HG03066 (cell line): ENCODE measurements at regions not wholly inside any gene's neighbourhood (a gene's known extent, or its start where the extent isn't known, plus 50 kb on each side); places are given as distances from the start of the nearest gene placed in this dataset.

ENCODE experiments used
- ATAC-seq: cut with Tn5 transposase; IDR thresholded peaks from one replicate; pipeline ENCODE4 v1.9.1; 2021; ENCODE audit warnings: low read depth; ENCODE audit not compliant: unreplicated experiment

DNA sequence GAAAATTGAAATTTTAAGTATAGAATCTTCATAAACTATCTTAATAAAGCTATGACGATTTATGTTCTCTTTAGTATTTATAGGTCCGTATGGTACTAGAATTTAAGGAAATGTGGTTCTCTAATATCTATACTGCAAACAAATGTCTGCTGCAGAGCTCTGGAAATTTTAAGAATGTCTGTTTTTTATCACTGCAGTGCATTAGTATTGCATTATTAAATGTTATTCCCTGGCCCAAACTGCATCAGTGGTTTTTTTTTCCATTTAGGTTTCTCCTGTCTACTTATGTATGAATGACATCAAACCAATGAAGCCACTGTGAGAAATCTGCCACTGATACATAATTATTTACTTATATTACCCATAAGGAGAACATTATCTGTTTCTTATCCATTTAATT lies 211.4 kb upstream of the CD180 start:
- ATAC-seq = no peak

DNA sequence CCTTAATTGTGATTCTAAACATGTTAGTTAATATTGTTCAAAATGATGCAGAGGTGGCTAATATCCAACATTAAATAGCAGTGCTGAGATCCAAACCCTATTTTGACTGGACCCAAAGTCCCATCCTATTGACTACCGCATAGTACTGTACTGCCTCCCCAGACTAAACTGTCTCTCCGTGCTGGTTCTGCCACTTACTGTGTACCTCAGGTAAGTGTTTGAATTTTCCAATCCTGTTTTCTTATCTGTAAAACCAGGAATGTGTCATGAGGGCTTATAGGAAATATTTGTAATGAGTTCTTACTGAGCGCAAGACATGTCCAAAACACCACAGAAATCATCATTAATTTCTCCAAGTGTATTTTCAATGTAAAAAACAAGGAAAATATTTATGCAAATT lies 209.2 kb upstream of the CD180 start:
- no peak for ATAC-seq

DNA sequence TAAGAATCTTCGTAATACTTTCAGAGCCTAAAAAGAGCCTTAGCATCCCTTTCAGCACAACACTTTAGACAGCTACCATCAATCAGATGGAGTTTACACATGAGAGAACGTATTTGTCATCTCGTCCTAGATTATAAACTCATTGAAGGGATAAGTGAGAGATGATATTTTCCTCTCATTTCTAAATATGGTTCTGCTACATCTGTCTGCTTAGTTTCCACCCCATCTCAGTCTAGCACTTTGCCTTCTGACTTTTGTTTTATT lies 208.4 kb upstream of the CD180 start:
- ATAC-seq = no peak

DNA sequence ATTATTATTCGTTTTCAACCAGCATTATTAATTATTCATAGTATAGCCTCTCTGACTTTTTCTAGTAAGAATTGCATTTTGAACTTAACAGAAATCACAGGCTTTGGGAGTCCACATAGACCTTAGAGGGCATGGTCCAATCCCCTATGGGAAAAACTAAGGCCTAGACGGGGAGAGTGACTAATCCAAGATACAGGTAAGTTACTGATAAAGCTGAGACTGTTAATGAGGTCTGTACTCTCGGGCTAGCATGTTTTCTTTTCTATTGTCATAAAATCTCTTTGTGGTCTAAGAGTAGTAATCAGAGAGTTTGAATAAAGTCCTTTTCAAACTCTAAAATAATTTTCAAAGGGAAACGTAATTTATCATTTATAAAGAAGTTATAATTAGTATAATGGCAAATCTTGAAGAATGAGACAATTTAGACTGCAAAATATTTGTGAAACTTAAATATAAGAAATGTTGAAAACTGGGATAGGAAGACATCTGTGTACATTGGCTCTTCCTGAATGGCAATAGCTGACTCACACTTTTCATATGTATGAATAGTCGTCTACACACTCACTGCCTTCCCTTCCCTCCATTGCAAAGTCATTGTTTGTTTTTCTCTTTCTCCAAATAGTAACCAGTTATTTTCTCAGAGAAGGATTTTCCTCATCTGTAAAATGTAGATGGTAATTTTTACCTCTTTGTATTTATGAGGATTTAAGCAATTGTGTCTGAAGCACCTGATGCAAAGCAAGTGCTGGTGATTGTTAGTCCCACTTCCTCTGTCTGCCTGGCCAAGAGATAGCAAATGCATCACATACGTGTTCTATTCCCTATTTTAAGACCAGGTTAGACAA lies 207.9 kb upstream of the CD180 start:
- ATAC-seq = no peak

DNA sequence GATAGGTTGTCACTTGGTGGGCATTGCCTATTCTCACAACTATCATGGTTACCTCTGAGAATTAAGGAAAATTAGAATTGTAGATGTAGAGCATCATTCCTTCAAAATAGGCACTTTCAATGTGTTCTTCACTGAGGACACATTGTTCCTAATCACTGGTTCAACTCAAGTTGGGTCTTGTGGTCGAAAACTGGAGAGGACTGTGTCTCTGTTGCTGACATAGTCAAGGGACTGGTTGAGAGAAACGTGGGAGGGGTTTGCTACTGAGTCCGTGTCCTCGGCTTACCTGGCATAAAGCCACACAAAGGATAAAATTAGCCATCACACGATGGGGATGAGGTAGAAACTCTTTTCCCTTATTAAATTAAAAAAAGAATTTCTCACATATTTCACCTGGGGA lies 205.9 kb upstream of the CD180 start:
- no peak for ATAC-seq

DNA sequence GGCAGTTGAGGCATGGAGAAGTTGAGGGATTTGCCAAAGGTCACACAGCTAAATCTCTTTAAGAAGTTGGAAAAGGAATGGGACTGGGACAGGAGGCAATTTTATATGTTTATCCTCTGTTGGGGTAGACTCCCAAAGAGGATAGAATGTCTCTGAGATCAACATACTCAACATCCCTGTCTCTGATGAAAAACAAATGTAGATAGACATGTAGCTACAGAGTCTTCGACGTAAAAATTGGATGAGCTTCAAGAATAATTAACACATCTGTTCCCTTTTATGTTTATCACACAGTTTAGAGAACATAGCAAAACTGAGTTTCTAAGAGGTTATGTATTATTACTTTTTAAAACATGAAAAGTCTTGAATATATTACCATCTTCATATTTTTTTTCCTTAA lies 204.6 kb upstream of the CD180 start:
- no peak for ATAC-seq

DNA sequence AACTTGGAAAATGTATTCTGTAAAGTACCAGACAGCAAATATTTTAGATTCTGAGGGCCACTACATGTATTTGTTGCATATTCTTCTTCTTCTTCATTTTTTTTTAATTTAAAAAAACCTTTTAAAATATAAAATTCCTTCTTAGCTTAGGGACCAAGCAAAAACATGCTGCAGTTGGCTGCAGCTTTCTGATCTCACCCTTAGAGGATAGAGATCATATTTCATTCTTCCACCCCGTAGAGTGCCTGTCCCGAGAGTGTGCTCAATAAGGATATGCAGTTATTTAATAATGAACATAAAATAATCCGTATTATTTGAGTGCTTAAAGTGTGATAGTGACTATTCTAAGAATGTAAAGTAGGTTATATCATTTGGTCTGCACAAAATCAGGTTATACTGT lies 204.2 kb upstream of the CD180 start:
- no peak for ATAC-seq

DNA sequence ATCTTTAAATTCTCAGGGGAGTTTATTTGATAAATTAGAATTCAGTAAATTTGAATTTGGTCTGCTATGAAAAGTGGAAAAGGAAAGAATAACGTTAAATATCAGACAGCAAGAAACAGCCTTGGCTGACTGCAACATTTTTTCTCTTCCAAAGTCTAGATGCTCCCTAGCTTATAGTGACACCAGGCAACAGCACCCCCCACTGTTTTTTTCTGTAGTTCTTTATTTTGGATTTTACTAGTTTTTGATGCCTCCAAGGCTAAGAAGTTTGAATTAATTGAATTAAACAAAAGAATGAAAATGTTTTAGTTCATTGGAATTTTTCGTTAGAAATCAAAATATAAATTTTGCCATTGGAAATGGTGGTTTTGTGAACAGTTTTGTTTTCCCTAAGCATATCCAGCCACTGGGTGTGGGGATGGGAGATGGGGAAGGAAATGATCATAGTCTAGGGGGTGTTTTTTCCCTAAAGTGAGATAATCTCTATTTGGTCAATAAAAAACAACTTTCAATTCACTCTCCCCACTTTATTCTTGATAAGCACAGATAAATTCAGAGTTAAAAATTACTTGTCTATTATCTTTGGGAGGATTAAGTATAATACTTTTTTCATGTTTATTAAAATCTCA lies 199.3 kb upstream of the CD180 start:
- no peak for ATAC-seq

DNA sequence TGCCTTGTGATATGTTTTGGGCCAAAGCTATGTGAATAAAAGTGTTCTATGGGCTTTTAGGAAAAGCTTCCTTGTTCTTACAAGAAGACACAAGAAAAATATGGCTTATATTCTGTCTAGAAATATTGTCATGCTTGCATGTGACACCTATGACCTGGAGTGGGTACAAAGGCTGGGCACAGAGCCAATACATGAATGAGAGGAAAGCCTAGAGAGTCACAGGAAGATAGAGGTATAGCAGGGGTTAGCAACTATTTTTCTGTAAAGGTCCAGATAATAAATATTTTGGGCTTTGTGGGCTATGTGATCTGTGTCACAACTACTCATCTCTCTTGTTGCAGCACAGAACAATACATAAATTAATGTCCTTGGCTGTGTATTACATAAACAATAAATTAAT lies 196.6 kb upstream of the CD180 start:
- ATAC-seq = no peak

DNA sequence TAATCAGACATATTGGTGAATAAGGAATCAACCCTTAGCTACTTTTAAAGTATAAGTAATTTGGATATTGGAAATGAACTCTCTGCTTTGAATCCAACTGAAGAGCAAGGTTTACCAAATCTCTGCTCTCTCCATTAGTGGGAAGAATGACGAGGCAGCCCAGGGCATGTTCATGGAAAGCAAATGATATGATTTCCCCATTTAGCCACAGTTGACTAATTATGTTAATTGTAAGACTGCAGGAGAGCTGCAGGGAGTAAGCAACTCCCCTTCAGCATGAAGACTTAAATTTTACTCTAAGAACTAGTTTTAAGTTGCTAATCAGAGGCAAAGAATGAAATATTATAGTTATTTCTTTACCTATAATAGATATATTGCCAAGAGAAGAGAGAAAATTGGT lies 194.3 kb upstream of the CD180 start:
- ATAC-seq = no peak

DNA sequence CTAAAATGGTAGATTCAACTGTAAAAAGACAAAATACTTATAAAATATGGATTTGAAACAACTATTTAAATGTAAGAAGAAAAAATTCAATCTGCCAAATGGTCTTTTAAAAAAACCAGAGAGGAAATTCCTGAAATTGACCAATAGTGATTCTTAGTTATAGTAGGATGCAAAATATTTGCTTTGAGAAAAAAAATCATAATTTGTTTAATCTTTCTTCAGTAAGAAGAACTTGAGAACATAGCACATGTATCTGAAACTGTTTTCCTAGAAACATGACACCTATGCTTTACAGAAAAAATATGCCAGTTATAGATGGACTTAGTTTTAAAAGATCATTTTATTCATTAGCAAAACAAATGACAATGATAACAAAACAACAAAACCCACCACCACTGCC lies 186.9 kb upstream of the CD180 start:
- no peak for ATAC-seq

DNA sequence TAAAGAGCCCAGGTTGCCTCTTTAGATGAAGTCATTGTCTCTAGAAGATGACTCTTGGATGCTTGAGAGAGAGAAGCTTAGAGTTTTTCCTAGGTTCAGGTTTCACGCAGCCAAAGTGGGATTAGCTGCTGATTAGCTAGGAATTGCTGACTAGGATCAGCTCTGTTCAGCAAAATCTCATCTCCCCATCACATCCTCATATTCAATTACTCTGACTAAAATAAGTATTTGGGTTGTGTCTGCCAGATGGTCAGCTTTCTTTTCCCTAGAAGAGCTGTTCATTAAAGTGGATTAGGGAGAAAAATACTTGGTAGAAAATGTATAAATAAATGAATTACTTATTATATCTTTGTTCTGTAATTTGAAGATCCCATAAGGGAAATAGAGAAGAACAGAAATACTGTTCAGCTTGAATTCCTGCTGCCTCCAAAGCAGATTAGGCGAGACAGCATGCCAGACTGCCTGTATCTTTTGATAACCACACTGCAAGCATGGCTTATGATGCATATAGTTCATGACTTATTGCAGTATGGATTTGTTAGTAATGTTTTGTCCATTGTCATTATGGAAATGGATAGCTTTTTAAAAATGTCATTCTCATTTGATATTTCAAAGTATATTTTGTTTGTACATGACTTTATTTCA lies 184.8 kb upstream of the CD180 start:
- ATAC-seq = no peak

DNA sequence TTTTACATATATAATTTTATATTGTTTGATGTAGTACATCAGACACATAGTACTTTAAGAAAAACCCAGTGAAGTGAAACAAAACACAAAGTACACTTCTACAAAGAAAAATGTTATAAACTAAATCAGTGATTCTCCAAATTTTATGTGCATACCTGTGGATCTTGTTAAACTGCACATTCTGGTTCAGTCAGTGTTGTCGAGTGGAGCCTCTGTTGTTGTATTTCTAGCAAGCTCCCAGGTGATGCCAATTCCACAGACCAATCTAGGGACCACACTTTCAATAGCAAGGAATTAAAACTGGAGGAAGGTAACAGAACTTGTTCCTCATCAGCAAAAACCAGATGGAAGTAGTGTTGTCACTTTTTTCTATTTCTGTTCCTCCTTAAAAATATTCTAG lies 183.8 kb upstream of the CD180 start:
- ATAC-seq = no peak

DNA sequence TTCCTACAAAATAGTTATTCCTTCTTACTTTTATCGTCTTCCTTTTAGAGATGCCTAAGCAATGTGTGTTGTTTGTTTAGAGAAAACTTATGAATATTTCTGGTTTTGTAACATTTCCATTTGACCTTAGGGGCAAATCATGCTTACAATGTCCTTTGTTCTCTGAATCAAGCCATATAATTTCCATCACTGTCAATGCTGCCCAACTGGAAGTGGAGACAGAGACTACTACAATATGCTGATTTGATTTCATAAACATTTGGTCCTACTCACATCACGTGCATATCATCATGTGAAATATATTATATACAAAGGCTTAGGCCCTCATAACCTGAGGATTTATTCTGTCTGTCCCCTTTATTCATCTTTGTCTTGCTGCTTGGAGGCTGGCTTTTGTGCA lies 183.2 kb upstream of the CD180 start:
- no peak for ATAC-seq

DNA sequence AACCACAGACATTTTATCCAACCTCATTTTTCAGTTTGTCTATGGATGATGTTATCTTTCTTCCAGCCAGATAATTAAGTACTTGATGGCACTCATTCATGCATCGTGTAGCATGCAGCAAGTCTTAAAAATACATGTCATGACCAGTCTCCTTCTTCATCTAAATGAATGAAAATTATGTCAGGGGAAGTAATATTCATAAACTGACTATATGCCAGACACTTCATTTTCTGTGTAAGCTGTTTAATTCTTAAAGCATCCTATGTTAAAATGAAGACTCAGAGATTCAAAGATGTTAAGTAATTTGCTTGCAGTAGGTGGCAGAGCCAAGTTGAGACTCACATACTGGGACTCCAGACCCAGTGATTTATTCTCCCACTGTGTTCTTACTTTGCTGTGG lies 181.7 kb upstream of the CD180 start:
- no peak for ATAC-seq

DNA sequence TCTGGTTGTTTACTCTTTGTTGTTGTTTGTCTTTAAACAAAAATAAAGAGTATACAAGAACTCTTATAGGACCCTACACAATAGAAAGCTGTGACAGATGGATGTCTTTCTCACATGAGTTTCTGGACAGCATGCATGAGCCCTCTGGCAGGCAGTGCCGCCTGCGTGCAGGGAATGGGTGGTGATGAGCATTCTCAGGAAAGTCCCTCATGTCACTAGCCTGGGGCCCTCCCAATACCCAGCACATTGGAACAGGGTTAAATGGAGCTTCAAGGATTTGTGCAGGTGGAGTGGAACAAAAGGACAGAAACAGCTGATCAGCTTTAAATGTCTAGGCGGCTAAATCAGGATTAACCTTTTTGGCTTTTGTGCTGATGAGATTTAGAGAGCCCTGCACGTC lies 181.0 kb upstream of the CD180 start:
- no peak for ATAC-seq

DNA sequence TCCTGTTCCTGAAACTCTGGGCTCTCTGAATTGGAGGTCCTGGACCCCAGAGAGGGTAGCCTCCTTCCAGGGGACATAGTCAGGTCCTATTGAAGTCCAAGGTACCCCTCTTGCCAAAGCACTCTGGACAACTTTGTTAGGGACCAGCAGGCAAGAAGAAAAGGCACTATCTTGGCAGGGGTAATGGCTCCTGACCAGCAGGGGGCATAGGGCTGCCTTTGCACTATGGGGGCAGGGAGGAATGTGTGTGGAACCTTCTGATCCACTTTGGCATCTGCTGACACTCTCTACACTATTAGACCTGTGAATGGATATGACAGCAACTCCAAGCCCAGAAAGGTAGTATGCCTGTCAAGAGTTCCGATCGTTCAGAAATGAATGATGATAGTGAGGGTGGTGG lies 179.0 kb upstream of the CD180 start:
- no peak for ATAC-seq

DNA sequence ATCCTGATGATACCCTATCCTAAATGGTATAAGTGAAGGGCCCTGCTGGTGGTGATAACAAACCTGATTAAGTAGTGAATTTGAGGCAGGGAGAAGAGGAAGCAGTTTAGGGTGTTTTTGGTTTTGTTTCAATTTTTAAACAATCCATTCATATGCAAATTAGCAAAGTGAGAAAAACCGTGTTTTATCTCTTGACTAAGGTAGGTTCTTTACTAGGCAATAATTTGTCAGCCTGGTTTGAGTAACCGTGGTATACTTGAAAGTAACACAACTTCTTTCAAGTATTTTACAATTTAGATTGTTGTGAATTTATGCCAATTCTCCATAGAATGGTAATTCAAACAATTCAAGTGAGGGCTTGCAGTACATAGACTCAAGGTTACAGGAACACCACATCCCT lies 177.8 kb upstream of the CD180 start:
- ATAC-seq = no peak

DNA sequence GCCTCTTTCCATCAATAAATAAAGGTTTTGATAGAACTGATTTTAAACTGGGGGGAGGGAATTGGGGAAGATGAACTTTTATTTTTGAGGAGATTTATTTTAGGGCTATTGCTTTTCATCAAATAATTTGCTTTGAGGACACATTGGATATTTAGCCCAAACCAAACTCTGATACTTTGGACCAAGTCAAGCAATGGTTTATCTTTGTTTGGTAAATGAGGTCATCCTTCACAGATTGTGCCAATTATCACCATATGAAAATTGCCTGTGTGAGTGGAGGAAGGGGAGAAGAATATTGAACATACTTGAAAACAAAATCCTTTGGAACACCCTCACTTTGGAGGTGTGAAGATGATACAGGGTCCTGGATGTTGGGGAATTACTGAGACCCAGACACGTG lies 176.9 kb upstream of the CD180 start:
- ATAC-seq = no peak

DNA sequence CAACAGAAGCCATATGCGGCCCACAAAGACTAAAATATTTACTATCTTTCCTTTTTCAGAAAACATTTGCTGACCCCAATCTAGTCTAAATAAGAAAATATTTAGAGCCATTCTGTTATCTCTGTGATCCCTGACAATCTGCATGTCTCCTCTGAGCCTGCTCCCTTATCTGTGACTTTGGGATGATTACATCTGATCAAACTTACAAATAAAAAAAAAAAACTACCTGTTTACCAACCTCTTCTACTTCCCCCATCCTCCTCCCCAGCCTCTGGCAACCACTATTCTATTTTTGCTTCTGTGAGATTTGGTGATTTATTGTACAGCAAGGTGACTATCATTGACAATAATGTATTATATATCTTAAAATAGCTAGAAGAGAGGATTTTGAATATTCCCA lies 176.3 kb upstream of the CD180 start:
- no peak for ATAC-seq

DNA sequence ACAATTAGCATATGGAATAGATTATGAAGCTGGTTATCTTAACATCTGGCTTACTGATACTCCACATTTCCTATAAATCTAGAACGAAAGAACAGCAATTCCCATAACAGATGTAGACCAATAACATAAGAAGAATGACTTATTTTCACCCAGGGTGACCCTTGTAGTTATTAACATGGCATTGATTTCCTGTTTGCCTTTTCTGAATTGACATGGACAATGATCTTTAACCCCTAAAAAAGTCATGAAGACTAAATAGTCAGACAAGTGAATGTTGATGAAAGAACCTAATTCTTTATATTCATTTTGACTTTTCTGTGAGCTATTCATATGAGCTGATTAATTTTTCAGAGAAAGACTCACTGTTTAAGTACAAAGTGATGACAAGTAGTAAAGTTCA lies 175.3 kb upstream of the CD180 start:
- ATAC-seq = no peak

DNA sequence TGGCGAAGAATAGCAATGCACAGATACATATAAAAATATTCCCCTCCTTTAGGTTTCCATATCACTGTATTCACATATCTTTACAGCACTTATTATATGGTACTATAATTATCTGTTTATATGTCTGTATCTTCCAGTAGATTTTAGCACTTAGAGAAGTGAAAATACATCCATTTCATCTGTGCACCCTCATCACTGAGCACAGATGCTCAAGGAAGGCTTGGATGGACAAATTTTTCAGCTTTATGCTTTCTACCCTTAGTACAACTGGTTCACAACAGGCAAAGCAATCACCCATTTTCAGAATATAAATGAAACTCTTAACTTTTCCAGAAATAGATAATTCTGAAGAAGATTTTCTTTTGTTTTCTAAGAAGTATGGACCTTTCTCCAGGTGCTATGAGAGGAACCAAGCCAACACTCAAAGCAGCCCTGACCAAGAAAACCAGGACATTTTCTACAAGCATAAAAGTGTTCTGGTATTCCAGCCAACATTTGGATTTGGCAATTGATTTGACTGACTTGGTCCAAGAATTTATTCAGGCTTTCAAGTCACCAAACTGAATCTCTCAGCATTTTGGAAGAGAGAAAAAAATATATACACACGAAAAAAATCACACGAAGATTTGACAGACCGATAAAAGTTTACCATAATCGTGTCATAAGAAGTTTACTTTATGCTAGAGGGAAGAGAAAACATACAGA lies 170.2 kb upstream of the CD180 start:
- ATAC-seq = no peak
